Inflammatory macrophage treated with lipopolysaccharide for 1 hour (primary cell): ENCODE measurements at regions not wholly inside any gene's neighbourhood (a gene's known extent, or its start where the extent isn't known, plus 50 kb on each side); places are given as distances from the start of the nearest gene placed in this dataset.
"Not testable (repeated sequence)": the region's sequence is repeated elsewhere in the genome, so short reads cannot be mapped to it uniquely, and the experiment has no call there.

Experiments used
- DNase-seq, 2 donors: peaks; one replicate each; pipeline ENCODE4 v3.0.0-alpha.2; 2020 to 2022

DNA sequence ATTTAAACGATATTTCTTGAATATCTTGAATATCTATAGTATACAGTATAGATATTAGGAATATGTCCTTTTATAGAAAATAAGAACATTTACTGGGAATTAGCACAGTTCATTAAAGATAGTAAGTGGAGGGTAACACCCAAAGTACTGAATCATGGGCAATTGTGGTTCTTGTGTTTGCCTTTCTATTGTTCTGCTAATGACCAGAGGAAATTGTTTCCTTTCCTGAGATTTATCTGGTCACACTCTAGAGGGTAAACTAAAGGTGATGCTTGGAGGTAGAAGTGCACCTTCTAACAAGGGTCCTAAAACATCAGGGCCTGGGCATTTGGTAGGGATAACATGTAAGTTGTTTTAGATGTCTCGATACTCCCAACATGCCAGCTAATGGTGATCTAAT, 241.3 kb upstream of the SFRP2 start:
- no peak for DNase-seq

DNA sequence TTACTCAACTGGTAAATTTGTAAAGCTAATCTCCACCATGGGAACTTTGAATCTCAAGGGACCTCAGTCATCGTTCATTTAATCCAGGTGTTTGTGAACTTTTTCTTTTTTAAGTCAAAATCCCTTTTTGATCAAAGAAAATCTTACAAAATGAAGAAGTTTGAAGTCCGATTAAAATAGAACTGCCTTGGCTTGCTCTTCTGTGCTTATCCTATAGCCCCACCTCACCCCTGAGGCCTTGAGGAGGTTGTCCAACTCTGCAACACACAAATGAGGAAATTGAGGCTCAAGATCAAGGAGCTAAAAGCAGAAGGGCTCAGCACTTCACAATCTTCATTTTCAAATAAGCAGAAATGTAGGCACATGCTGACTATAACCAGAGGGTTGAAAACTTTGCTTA, 240.3 kb upstream of the SFRP2 start:
- no peak for DNase-seq

DNA sequence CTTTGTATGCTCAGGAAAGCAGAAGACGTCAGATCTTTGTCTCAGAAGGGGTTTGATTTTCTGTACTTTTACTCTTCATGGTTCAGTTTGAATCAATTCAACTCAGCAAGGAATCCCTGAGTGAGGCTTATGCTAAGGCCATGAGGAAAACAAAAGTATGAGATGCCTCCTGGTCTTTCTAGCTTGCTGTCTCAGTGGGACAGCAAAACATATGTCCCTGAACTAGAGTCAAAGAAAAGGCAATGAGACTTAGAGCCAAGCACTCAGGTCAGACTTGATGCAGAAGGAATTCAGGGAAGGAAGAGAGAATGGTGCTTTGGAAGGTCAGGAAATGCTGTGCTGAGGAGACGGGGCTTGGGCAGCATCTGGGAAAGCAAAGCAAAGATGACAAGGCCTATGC, 236.2 kb upstream of the SFRP2 start:
- DNase-seq, result no peak

DNA sequence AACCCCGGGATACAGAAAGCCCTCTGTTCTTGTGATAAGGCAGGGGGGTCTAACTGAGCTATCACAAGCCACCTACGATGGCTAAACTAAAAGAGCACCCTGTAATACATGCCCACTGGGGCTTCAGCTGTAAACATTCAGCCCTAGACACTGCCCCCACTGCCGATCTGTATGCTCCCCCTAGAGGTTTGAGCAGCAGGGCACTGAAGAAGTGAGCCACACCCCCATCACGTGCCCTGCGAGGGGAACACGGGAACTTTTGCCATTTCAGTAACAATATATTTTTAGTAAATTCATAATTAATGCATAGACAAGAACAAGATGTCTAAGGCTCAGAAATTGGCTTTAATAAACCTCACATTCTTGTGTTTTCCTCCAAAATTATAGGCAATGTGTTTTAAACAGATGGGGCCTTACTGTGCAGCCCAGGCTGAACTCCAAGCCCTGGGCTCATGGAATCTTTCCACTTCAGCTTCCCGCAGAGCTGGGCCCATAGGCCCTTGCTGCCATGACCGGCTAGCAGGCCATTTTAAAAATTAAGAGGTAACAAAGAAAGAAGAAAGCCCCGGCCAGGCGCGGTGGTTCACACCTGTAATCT, 235.3 kb upstream of the SFRP2 start:
- DNase-seq, result no peak

DNA sequence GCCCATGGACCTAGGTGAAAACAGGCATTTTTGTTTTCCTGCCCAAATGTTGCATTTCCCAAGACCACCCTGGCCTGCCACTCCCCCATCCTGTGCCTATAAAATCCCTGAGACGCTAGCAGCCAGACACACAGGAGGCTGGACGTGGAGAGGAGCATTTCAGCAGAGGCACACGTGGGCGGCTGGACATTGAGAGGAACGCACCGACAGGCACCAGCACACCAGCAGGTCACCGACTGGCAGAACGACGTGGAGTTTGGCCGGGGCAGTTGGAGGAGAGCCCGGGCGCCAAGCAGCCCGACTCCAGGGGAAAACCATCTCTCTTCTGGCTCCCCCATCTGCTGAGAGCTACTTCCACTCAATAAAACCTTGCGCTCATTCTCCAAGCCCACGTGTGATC, 234.8 kb upstream of the SFRP2 start:
- not testable (repeated sequence) for DNase-seq

DNA sequence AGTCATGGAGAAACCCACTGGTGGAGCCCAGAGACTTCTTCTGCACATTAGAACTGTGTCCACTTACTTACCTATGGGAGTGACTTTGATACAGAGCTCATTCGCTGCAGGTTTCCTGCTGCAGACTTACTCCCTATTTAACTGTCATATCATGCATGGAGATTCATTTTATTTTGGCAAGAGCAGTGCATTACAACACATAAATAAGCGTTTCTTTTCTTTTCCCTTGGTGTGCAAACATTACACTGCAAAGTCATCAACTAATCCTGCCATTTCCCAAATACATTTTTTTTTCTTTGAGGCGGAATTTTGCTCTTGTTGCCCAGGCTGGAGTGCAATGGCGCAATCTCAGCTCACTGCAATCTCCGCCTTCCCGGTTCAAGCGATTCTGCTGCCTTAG, 230.9 kb upstream of the SFRP2 start:
- DNase-seq, result no peak

DNA sequence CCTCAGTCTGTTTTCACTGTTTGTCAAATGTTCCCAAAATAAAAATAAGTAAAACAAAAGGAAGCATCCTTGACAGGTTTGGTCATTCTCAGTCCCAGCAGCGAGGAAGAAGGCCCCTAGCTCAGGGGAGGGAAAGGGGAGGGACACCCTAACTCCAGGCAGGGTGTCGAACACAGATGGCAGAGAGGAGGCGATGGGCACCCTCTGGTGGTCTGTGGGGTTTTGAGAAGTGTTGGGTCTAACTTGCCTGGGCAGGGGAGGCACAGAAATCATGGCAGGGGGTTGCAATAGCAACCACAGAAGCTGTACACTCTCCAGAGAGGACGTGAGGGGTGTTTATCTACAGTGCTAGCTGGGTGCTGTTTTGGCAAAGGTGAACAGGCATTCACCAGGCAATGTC, 229.8 kb upstream of the SFRP2 start:
- DNase-seq, result no peak

DNA sequence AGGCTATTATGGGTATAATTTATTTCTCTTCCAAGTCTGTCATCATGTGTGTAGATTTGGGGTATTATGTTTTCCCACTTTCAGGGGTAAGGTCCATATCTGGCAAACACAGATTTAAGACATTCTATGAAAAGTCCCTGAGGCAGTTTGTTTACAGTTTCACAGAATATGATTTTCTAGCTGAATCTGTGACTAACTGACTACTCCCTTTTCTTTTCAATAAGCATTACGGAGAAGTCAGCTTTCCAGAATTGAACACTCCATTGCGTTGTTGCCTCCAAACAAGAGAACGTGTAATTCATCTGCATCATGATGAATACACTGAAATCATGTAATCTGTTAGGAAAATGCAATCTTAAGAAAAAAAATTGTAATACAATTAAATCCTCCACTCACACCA, 226.7 kb upstream of the SFRP2 start:
- DNase-seq, result no peak

DNA sequence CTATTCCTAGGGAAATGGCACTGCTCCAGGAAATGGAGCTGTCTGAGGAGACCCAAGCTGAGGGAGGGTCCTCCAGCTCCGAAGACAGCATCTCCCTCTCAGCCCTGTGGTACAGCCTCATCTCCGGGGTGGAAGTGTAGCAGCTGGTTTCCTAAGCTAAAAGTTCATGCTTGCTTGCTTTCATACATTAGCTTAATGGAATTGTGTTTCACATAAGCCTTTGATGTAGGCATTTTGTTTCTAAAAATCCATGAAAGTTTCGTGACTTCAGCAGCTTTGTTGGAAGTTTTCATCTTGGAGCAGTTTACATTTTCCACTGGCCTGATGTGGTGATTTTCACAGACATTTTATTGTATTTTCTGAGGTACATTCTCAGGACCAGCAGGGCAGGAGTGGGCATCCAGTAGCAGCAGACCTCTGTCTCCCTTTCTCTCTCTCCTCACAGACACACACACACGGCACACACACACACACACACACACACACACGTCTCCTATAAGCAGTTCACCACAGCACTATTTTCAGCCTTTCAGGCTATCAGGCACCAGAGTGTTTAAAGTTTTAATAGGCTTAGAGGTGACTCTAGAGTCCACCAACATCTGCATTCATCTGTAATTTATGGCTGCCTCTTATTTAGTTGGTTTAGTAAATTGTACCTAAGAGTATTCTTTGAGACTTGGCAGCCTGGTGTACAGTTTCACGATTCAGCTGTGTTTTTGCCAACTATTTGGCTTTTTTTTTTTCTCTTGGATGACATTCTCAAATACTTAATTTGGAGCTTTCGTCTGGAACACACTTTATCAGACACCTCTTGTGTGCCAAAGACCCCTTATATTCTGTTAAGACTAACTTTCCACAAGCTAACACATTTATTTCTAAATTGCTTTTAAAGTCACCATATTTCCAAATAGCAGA, 225.8 kb upstream of the SFRP2 start:
- DNase-seq, result no peak

DNA sequence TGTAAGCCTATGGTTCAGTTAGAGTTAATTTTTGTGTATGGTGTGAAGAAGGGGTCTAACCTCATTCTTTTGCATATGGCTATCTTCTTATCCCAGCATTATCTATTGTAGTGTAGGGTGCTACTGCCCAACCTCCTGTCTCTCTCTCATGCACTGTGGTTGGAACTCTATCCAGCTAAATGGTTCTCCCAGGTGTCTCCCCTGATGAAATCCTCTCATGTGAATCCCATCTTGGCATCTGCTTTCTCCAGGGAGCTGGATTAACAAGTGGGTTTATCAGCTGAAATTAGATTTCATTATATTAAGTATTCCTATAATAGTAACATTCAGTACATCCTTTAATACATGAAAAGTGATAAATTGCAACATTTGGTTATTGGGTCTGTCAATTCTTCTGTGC, 224.7 kb upstream of the SFRP2 start:
- no peak for DNase-seq

DNA sequence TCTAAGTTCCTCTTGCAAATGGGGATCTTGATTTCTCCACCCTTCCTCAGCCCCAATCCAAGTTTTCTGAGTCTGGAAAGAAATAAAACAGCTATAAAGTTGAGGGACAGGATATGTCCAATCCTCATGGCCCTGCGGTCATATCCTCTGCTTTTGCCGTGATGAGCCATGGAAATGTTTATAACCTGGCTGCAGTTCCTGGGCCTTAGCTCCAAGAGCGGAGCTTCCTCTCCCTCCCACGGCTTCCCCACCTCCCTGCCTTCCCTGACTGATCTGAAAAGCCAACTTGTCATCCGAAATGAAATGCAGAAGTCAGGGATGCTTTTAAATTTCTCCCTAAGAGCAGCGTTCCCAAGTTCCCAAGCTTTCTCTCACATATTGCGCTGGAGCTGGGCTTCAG, 221.5 kb upstream of the SFRP2 start:
- DNase-seq, result no peak

DNA sequence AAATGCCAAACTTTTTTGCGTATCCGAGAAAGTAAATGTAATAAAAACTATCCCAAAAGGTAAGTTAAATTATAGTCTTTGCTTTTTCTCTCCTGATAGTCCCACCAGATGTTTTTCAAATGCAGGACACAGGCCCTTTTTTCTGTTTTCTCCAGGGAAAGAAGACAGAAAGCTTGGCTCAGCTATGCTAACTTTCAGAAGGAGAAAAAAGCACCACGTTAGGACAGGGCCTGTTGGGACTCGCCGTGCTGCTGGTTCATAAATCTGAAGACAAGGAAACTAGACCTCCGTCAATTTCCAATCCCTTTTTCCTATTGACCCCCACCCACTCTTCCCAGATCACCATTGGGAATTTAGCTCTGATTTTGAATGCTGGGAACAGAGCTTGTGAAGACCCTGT, 220.9 kb upstream of the SFRP2 start:
- no peak for DNase-seq

DNA sequence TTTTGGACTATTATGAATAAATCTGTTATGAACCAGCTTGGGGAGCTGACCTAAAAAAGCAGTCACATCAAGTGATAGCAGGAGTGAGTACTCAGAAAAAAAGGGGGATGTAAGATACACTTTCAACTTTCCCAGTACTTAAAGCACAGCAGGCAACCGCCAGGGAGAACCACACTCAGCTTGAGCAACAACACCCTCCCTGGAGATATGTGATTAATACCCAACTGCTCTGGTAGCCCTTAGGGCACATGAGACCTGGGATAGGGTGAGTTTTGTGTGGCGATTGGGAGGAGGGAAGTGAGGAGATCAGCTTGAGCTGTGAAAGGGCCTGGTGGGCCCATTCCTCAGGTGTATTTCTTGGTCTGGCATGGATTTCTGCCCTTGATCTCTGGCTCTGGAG, 220.3 kb upstream of the SFRP2 start:
- no peak for DNase-seq

DNA sequence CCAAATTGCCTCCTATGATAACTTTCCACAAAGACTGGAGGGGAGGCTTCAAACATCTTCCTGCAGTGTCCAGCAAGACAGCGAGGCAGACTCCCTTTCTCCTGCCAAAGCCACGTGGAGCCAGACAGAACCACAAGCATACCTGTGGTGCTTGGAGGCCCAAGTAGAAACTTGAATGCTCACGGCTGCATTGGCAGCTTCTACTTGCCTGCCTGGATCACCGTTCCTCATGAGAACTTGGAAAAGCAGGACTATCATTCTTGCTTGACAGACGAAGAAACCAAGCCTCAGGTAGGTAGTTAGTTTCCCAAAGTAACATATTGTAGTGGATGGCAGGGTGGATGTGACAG, 216.3 kb upstream of the SFRP2 start:
- DNase-seq, result no peak

DNA sequence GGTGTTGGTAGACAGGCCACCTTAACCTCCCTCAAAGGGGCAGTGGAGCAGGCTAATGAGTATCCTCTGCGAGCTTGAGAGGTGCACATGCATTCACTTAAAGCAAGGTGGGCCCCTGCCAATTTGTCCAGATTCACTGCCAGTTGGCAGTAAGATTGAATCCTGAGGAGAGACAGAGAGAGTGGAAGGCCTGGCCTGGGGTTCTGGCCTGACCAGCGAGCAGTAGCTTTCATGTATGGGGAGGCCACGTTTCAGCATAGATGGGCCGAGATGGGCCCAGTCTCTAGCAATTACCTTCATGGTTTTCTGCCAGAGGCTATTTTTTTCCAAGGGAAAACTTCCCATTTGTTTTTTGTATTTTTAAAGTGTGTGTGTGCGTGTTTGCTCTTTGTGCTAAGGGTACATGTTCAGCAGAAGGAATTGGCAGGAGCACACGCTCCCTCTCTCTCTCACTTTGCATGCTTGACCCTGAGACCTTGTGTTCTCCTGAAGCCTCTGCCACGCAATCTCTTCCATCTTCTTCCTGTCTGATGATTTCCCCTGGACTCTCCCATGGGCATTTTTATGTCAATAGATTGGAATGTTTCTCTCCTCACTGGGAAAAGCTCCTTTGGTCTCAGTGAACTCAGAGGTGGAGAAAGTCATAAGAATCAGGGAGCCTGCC, 215.8 kb upstream of the SFRP2 start:
- DNase-seq, result no peak

DNA sequence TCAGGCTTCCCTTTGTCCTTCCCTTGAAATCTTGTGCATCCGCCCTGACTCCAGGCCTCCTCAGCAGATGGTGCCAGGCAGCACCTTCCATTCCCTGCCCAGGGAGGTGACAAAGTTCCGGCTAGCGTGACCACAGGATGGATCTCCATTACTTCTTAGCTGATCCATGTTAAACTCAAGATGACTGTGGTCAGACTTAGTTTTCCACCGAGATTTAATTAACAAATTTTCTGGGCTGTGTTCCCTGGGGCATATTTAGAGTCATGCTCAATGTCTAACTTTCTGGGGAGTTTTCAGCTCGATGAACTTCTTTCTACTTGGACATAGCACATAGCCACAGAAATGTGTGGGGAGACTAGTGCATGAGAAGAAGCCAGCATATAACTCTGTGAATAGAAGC, 215.1 kb upstream of the SFRP2 start:
- no peak for DNase-seq

DNA sequence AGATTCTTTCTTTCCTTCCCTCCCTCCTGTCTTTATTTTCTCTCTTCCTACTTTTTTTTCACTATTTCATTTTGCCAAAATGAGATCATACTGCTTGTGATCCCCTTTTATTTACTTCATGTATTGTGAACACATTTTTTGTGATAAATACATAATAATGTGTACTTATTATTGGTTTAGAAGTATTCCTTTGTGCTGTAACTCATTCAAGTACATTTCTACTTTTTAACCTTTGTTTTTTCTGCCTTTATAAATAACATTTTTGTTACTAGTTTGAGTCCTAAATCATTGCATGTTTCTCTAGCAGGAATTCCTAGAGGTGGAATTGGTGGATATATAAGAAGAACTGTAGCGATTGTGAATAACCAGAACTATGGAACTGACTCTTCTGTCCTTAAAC, 214.5 kb upstream of the SFRP2 start:
- DNase-seq, result no peak

DNA sequence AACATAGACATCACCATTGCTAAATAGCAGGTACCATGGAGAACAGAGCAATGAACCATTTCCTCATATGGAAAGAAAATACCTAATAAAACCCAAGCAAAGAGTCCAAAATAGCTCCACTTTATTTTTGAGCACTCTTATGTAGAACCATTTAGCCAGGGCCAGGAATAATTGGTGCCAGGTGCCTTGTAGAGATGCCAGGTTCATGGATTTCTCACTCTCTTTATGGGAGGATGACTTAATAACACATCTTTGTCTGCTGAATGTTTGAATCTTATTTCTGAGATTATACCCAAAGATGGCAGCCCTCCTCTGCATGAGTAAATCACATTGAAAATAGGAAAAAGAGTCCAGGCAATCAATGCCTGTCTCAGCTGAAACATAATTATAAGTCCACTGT, 212.3 kb upstream of the SFRP2 start:
- DNase-seq, result no peak

DNA sequence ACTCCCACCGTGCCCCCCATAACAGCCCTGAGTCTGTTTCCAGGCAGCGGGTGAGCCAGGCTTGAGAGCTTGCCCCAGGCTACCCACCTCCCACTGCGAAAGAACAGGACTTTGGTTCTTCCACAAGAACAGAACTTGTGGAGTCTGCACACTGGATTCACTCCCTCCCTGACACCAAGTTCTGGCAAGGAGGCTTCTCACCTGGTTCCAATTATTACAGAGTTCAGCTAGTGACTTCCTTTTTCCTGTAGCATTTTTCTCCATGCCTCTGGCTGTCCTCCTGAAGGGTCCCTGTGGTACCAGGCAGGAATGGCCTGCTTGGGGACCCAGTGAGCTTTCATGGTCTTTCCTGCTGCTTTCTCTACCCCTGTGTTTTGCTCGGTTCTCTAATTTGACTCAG, 208.6 kb upstream of the SFRP2 start:
- DNase-seq, result no peak

DNA sequence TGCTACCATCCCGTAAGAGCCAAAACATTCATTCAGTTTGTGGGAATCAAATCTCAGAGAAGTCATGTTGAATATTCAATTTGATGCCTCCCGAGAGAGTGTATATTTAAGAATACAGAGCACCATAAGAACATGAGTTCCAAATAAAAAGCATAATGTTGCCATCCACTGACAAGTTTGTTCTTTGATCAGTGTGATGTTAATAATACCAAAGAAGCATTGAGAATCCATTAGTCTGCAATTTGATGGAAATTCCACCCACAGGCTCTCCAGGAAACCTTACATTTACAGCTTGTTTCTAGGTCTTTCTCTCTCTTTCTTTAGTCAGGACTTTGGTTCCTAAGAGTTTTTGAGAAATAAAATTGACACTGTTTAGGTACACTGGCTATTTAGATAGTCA, 200.6 kb upstream of the SFRP2 start:
- DNase-seq, result no peak

DNA sequence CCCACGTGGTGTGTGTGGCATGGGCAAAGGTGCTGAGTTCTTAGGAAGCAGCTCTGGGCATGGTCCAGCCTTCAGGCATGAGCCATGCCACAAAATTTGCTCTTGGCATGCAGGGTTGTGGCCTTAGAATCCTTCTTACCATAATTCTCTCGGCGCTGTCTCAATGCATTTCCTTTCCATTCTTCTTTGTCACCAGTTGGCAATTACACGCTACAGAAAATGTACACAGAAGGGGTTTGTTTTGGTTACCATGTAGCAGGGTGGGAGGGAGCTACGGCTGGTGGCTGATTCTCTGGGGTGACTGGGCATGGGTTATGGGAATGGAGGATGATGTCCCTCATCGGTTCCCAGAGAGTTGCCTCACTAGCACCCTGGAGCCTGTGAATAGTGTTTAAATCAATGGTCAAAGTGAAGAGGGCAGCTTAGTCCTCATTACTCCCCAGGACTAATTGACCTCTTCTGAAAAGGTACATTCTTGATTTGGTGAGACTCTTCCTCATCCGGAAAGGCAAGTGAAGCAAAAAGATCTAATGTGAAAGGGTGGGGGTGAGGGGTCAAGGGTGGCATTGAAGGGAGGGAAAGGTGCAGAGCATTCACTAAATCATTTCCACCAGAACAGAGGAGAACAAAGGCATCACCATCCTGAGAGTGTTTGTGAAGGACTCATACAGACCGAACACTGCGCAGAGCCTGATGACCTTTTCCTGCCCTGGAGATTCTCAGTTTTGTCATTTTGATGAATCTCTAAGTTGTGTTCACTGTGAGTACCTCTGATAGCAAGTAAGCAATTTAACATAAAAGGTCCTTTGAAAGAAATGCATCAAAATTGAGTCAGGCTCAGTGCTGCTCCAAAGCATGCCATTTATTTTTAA, 199.8 kb upstream of the SFRP2 start:
- no peak for DNase-seq

DNA sequence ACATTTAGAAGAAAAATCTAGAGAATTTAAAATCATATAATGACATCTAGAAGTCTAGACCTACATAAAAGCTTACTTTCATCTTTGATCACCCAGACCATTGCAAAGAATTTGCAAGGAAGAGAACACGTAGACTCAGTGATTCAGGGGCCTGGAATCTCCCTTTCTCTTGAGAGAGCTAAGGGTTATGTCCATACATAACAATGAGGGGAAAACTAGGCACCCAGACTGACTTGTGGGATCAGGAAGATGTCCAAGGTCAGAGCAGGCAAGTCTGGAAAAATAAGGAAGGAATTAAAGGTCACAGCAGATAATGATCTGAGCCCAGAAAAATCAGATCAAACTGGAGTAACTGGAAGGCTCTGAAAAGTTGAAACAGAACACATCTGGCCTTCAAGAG, 198.4 kb upstream of the SFRP2 start:
- no peak for DNase-seq

DNA sequence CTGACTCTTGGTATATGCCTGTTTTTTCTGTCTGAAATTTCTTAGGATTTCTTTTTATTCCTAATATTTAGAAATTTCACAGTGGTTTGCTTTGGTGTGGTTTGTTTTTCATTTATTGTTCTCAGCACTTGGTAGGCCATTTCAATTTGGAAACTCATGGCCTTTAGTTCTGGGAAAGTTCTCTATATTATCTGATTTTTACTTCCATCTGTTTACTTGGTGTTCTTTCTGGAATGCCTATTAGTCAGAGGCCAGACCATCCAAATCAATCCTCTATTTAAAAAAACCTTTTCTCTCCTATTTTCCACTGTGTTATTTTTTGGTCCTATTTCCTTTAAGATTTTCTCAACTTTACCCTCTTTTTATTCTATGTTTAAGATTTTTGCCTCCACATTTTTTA, 188.1 kb upstream of the SFRP2 start:
- DNase-seq, result no peak
